ENCODE measurements at regions not wholly inside any gene's neighbourhood (a gene's known extent, or its start where the extent isn't known, plus 50 kb on each side); places are given as distances from the start of the nearest gene placed in this dataset.
"Not testable (repeated sequence)": the region's sequence is repeated elsewhere in the genome, so short reads cannot be mapped to it uniquely, and the experiment has no call there.

DNA sequence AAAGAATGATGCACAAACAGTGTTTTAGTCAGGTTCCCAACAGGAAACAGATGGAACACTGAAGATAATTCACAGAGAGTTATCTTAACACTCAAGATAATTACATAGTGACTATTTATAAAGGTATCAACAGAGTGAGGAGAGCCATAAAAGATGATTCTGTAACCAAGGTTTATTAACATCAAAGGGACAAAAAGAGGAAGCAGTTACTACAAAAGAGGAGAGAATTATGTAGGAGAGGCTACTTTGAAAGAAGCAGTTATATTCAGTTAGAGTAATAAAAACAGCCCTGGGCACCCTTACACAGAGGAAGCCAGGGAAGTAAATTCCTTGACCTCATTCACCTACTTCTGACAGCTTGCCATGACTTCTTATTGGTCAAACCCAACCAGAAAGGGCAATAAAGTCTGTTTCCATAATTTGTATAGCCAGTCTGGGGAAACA is 326.5 kb upstream of the SLC39A10 start:
- no peak for FAIRE-seq

DNA sequence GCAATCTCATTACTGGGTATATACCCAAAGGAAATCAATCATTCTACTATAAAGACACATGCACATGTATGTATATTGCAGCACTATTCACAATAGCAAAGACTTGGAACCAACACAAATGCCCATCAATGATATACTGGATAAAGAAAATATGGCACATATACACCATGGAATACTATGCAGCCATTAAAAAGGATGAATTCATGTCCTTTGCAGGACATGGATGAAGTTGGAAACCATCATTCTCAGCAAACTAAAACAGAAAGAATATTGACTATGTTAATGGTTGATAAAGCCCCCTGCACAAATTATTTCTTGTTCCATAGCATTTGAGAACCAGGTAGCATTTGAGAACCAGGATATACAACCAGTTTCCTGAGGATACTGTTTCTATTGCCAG is 327.2 kb upstream of the SLC39A10 start:
- CTCF ChIA-PET; FAIRE-seq; DNase-seq (ENCODE audit: low read depth in 1 of 2, low spot score in 1 of 2); H3K4me3 ChIP-seq; POLR2A ChIA-PET; H3K27ac ChIP-seq; H3K4me2 ChIP-seq; H3K9me3 ChIP-seq; ATAC-seq; H3K4me1 ChIP-seq: not testable (repeated sequence)

More for the DNA sequence above, 326.5 kb upstream of the SLC39A10 start:
- Histone ChIP-seq H3K27ac (no peak overlapping the region), H3K9me3 (no peaks in the 10 kb centered on the region), H3K4me1 (no peaks in the 10 kb centered on the region), H3K4me2 (no peak overlapping the region), H3K4me3 (no peak overlapping the region)
- ATAC-seq: no peak
- CTCF ChIA-PET: no interaction called here
- no peak for DNase-seq (ENCODE audit: low read depth in 1 of 2, low spot score in 1 of 2)
- TF ChIP-seq SREBF2 (IDR thresholded peaks at IDR 0.05) (no peak), FOSL2 (IDR thresholded peaks at IDR 0.05) (no peak), FOSL2 (CRISPR knock-in tag; IDR thresholded peaks at IDR 0.05) (no peak), ESRRA (IDR thresholded peaks at IDR 0.05; ENCODE audit: borderline replicate concordance, low read length) (no peak), HOXB5 (CRISPR knock-in tag; IDR thresholded peaks at IDR 0.05) (no peak), NFE2L2 (conservative IDR thresholded peaks at IDR 0.05; ENCODE audit: low read length) (no peak), RARB (CRISPR knock-in tag; IDR thresholded peaks at IDR 0.05) (no peak), FOXS1 (CRISPR knock-in tag; IDR thresholded peaks at IDR 0.05) (no peak), EHF (CRISPR knock-in tag; IDR thresholded peaks at IDR 0.05) (no peak), SMC3 (IDR thresholded peaks at IDR 0.05) (no peak)
- TF ChIP-seq, protein P1, sequence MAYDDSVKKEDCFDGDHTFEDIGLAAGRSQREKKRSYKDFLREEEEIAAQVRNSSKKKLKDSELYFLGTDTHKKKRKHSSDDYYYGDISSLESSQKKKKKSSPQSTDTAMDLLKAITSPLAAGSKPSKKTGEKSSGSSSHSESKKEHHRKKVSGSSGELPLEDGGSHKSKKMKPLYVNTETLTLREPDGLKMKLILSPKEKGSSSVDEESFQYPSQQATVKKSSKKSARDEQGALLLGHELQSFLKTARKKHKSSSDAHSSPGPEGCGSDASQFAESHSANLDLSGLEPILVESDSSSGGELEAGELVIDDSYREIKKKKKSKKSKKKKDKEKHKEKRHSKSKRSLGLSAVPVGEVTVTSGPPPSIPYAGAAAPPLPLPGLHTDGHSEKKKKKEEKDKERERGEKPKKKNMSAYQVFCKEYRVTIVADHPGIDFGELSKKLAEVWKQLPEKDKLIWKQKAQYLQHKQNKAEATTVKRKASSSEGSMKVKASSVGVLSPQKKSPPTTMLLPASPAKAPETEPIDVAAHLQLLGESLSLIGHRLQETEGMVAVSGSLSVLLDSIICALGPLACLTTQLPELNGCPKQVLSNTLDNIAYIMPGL (CRISPR knock-in tag; IDR thresholded peaks at IDR 0.05; ENCODE audit: borderline replicate concordance): no peak
- POLR2A ChIA-PET: no interaction called here

DNA sequence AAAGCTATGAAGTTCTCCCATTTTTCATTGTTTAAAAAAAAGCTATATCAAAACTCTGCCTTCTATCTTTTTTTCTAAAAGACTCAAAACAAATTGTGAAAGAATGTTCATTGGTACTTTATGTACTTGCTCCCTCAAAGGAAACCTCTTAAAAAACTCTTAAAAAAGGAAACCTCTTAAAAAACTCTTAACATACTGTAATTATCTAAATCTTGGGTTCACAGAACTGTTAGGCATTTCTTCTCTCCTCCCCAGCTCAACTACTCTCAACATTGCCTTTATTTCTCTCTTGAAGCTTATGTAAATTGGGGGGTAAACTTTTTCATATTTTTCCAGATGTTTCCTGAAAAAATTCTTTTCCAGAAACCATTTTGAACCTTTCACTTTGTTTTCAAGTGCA is 330.5 kb upstream of the SLC39A10 start:
- CTCF ChIA-PET: interaction anchor here (0.9 kb wide), 1 partner anchor 334 kb away, joined by 3 read pairs; no protein-coding TSS in a partner anchor
- H3K9me3 ChIP-seq: 0 out of 3 replicates have a peak, but pooled peaks cover 5% of the 10 kb centered on the region
- no peak for TF ChIP-seq SMC3 (IDR thresholded peaks at IDR 0.05)
- no peak for TF ChIP-seq GATA3 (IDR thresholded peaks at IDR 0.05; ENCODE audit: borderline replicate concordance)
- TF ChIP-seq, protein P2, sequence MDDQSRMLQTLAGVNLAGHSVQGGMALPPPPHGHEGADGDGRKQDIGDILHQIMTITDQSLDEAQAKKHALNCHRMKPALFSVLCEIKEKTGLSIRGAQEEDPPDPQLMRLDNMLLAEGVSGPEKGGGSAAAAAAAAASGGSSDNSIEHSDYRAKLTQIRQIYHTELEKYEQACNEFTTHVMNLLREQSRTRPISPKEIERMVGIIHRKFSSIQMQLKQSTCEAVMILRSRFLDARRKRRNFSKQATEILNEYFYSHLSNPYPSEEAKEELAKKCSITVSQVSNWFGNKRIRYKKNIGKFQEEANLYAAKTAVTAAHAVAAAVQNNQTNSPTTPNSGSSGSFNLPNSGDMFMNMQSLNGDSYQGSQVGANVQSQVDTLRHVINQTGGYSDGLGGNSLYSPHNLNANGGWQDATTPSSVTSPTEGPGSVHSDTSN (IDR thresholded peaks at IDR 0.05): no peak
- no peak for TF ChIP-seq MYC (IDR thresholded peaks at IDR 0.05; ENCODE audit: borderline replicate concordance, low read length)
- TF ChIP-seq POLR2AphosphoS2 (conservative IDR thresholded peaks at IDR 0.05; ENCODE audit: low read length): no peak
- TF ChIP-seq NFE2L2 (conservative IDR thresholded peaks at IDR 0.05; ENCODE audit: low read length): no peak
- no peak for TF ChIP-seq RCOR1 (IDR thresholded peaks at IDR 0.05; ENCODE audit: low read depth, low read length)
- TF ChIP-seq, protein P3, sequence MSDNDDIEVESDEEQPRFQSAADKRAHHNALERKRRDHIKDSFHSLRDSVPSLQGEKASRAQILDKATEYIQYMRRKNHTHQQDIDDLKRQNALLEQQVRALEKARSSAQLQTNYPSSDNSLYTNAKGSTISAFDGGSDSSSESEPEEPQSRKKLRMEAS (IDR thresholded peaks at IDR 0.05): no peak
- TF ChIP-seq HDAC2 (IDR thresholded peaks at IDR 0.05): no peak
- TF ChIP-seq CHD2 (IDR thresholded peaks at IDR 0.05; ENCODE audit: low read length, partially characterized antibody): no peak
- no peak for TF ChIP-seq EHMT2 (IDR thresholded peaks at IDR 0.05; ENCODE audit: low read depth)
- TF ChIP-seq KDM5A (IDR thresholded peaks at IDR 0.05): no peak
- no peak for TF ChIP-seq FOXS1 (CRISPR knock-in tag; IDR thresholded peaks at IDR 0.05)
- TF ChIP-seq BHLHE40 (IDR thresholded peaks at IDR 0.05; ENCODE audit: low read depth, low read length): no peak
- no peak overlapping the region for H3K27ac ChIP-seq
- POLR2A ChIA-PET: no interaction called here
- H3K4me3 ChIP-seq: no peak overlapping the region
- peaks cover 15% of the 10 kb centered on the region for H3K4me1 ChIP-seq
- DNase-seq (ENCODE audit: low read depth in 1 of 2, low spot score in 1 of 2) (no peak), FAIRE-seq (no peak), ATAC-seq (no peak)
- no peak overlapping the region for H3K4me2 ChIP-seq
